ENCODE measurements at regions not wholly inside any gene's neighbourhood (a gene's known extent, or its start where the extent isn't known, plus 50 kb on each side); places are given as distances from the start of the nearest gene placed in this dataset.

GRCh38 chr4:23276076-23276475 lies 583.3 kb downstream of the GBA3 start:
- Histone ChIP-seq H4K20me1 (ENCODE audit: insufficient read depth) (no peaks in the 10 kb centered on the region), H3K4me3 (ENCODE audit: low read length) (no peak overlapping the region), H3K36me3 (ENCODE audit: insufficient read depth, low read length) (no peaks in the 10 kb centered on the region), H2AFZ (ENCODE audit: low read depth, low read length) (no peak overlapping the region), H3K9ac (ENCODE audit: low read length) (no peak overlapping the region), H3K79me2 (replicated peaks; ENCODE audit: insufficient read depth, low read length) (no peaks in the 10 kb centered on the region), H3K27me3 (ENCODE audit: insufficient read depth, low read depth, low read length) (no peaks in the 10 kb centered on the region), H3K9me2 (ENCODE audit: insufficient read depth, low read length) (no peaks in the 10 kb centered on the region), H3K9me3 (ENCODE audit: low read length) (no peaks in the 10 kb centered on the region), H3K27ac (ENCODE audit: low read length) (no peak overlapping the region), H3K4me2 (ENCODE audit: low read length) (no peak overlapping the region), H3F3A (ENCODE audit: insufficient read depth, low read length, poor library complexity, severe bottlenecking) (no peaks in the 10 kb centered on the region)
- TF ChIP-seq SMC3 (conservative IDR thresholded peaks at IDR 0.05; ENCODE audit: poor library complexity) (no peak), EZH2 (IDR thresholded peaks at IDR 0.05; ENCODE audit: borderline replicate concordance, insufficient read depth, low read length, poor library complexity, severe bottlenecking) (no peak), CTCF (IDR thresholded peaks at IDR 0.05; ENCODE audit: poor library complexity, severe bottlenecking) (no peak)

- no peaks in the 10 kb centered on the region for H3K27me3 ChIP-seq (ENCODE audit: insufficient read depth, low read depth, low read length)
- H3K9me3 ChIP-seq (ENCODE audit: low read length): no peaks in the 10 kb centered on the region
- H3K9ac ChIP-seq (ENCODE audit: low read length): no peak overlapping the region
- TF ChIP-seq CTCF (IDR thresholded peaks at IDR 0.05; ENCODE audit: poor library complexity, severe bottlenecking) (no peak), POLR2AphosphoS5 (IDR thresholded peaks at IDR 0.05) (no peak), MXI1 (conservative IDR thresholded peaks at IDR 0.05; ENCODE audit: poor library complexity, severe bottlenecking) (no peak), RAD21 (conservative IDR thresholded peaks at IDR 0.05) (no peak), EZH2 (IDR thresholded peaks at IDR 0.05; ENCODE audit: borderline replicate concordance, insufficient read depth, low read length, poor library complexity, severe bottlenecking) (no peak)
- H4K20me1 ChIP-seq (ENCODE audit: insufficient read depth): no peaks in the 10 kb centered on the region
- H3K9me2 ChIP-seq (ENCODE audit: insufficient read depth, low read length): no peaks in the 10 kb centered on the region
- H3K4me3 ChIP-seq (ENCODE audit: low read length): no peak overlapping the region
- H3K36me3 ChIP-seq (ENCODE audit: insufficient read depth, low read length): no peaks in the 10 kb centered on the region
- no peak overlapping the region for H2AFZ ChIP-seq (ENCODE audit: low read depth, low read length)
- H3K27ac ChIP-seq (ENCODE audit: low read length): no peak overlapping the region
- H3K4me2 ChIP-seq (ENCODE audit: low read length): no peak overlapping the region
- peaks cover 3% of the 10 kb centered on the region for H3F3A ChIP-seq (ENCODE audit: insufficient read depth, low read length, poor library complexity, severe bottlenecking)
- H3K79me2 ChIP-seq (replicated peaks; ENCODE audit: insufficient read depth, low read length): no peaks in the 10 kb centered on the region
Observed at GRCh38 chr4:23269566-23269965, 576.8 kb downstream of the GBA3 start.

GRCh38 chr4:23268072-23268771 lies 575.5 kb downstream of the GBA3 start:
- no peak overlapping the region for H2AFZ ChIP-seq (ENCODE audit: low read depth, low read length)
- TF ChIP-seq POLR2AphosphoS5 (IDR thresholded peaks at IDR 0.05) (peak; percentile 20), EP300 (conservative IDR thresholded peaks at IDR 0.05; ENCODE audit: poor library complexity, severe bottlenecking) (no peak), SMC3 (conservative IDR thresholded peaks at IDR 0.05; ENCODE audit: poor library complexity) (no peak)
- no peaks in the 10 kb centered on the region for H3K79me2 ChIP-seq (replicated peaks; ENCODE audit: insufficient read depth, low read length)
- H3F3A ChIP-seq (ENCODE audit: insufficient read depth, low read length, poor library complexity, severe bottlenecking): peaks cover 3% of the 10 kb centered on the region
- no peaks in the 10 kb centered on the region for H4K20me1 ChIP-seq (ENCODE audit: insufficient read depth)
- H3K27me3 ChIP-seq (ENCODE audit: insufficient read depth, low read depth, low read length): no peaks in the 10 kb centered on the region
- no peaks in the 10 kb centered on the region for H3K36me3 ChIP-seq (ENCODE audit: insufficient read depth, low read length)
- no peak overlapping the region for H3K4me3 ChIP-seq (ENCODE audit: low read length)
- H3K9me3 ChIP-seq (ENCODE audit: low read length): no peaks in the 10 kb centered on the region
- no peaks in the 10 kb centered on the region for H3K9me2 ChIP-seq (ENCODE audit: insufficient read depth, low read length)
- H3K27ac ChIP-seq (ENCODE audit: low read length): no peak overlapping the region
- H3K4me2 ChIP-seq (ENCODE audit: low read length): no peak overlapping the region
- H3K9ac ChIP-seq (ENCODE audit: low read length): no peak overlapping the region

Measured in neural cell (in vitro differentiated cells).